Breast epithelium (tissue), 4 donors: ENCODE measurements at regions not wholly inside any gene's neighbourhood (a gene's known extent, or its start where the extent isn't known, plus 50 kb on each side); places are given as distances from the start of the nearest gene placed in this dataset.

ENCODE experiments used
- DNase-seq, 2 donors: peaks; one replicate each; pipeline ENCODE4 v3.0.0-alpha.2; 2019; ENCODE audit warnings: low spot score in 2 of 2
- H3K27ac ChIP-seq, 2 donors: fragments of 200-600 bp; sonication (generic) in 1 of 2; one replicate each; pipeline ENCODE4 v1.5.1; 2016 to 2019; ENCODE audit warnings: mild to moderate bottlenecking in 1 of 2
- H3K27me3 ChIP-seq, 2 donors: fragments of 200-600 bp; sonication (generic) in 1 of 2; one replicate each; pipeline versions ENCODE4 v1.5.1 to v1.6.0; 2017 to 2019; ENCODE audit warnings: control low read depth in 1 of 2, mild to moderate bottlenecking in 1 of 2
- H3K36me3 ChIP-seq: fragments of 200-600 bp; one replicate; pipeline ENCODE4 v1.5.1; 2019
- H3K4me1 ChIP-seq, 2 donors: fragments of 200-600 bp; sonication (generic); one replicate each; pipeline ENCODE4 v1.5.1; 2016 to 2019; ENCODE audit warnings: control low read depth in 1 of 2
- H3K4me3 ChIP-seq, 3 donors: fragments of 200-600 bp; sonication (generic); 1 replicate in 2 of 3; 2 replicates in 1 of 3; pipeline ENCODE4 v1.5.1; 2016 to 2019; ENCODE audit warnings: mild to moderate bottlenecking in 3 of 3, moderate library complexity in 2 of 3
- H3K9me3 ChIP-seq, 2 donors: fragments of 200-600 bp; sonication (generic) in 1 of 2; one replicate each; pipeline ENCODE4 v1.5.1; 2016 to 2019; ENCODE audit warnings: control low read depth in 1 of 2
- CTCF ChIP-seq, 3 donors: fragments of 450-650 bp; IDR thresholded peaks; one replicate each; pipeline ENCODE4 v1.5.1; 2016 to 2017; ENCODE audit warnings: antibody characterized with exemption in 3 of 3, mild to moderate bottlenecking in 3 of 3, moderate library complexity in 3 of 3
- POLR2A ChIP-seq: fragments of 450-650 bp; IDR thresholded peaks from one replicate; pipeline ENCODE4 v1.6.1; 2016; ENCODE audit warnings: antibody characterized with exemption, mild to moderate bottlenecking, moderate library complexity
- POLR2AphosphoS5 ChIP-seq, 3 donors: sonication (generic); formaldehyde crosslinking; IDR thresholded peaks; one replicate each; pipeline ENCODE4 v1.6.1; 2017; ENCODE audit warnings: antibody characterized with exemption in 3 of 3
- intact Hi-C: fragments of 100-400 bp; cut with DNase I; formaldehyde crosslinking; loops from one replicate; pipeline ENCODE4 v1.15.1; 2023; ENCODE audit warnings: low total_unique reads

- H3K27ac ChIP-seq, result no peak overlapping the region
- TF ChIP-seq POLR2AphosphoS5 (IDR thresholded peaks at IDR 0.05), result no peak
- no peak for TF ChIP-seq CTCF (IDR thresholded peaks at IDR 0.05)
- TF ChIP-seq POLR2A, result no peak
- intact Hi-C loops, result no loop called here
- no peaks in the 10 kb centered on the region for H3K36me3 ChIP-seq
- no peaks in the 10 kb centered on the region for H3K4me1 ChIP-seq
- H3K27me3 ChIP-seq, result no peaks in the 10 kb centered on the region
- H3K4me3 ChIP-seq, result no peak overlapping the region
- DNase-seq, result no peak
- H3K9me3 ChIP-seq, result no peaks in the 10 kb centered on the region
These were observed 131.1 kb upstream of the FAM98A start for GRCh38 chr2:33730193-33730592.

GRCh38 chr2:33729353-33729752 is 130.3 kb upstream of the FAM98A start:
- Histone ChIP-seq H3K4me3 (no peak overlapping the region), H3K27me3 (no peaks in the 10 kb centered on the region), H3K27ac (no peak overlapping the region), H3K4me1 (no peaks in the 10 kb centered on the region), H3K9me3 (no peaks in the 10 kb centered on the region), H3K36me3 (no peaks in the 10 kb centered on the region)
- TF ChIP-seq POLR2A, result no peak
- TF ChIP-seq POLR2AphosphoS5 (IDR thresholded peaks at IDR 0.05), result no peak
- no peak for TF ChIP-seq CTCF (IDR thresholded peaks at IDR 0.05)
- intact Hi-C loops, result no loop called here
- no peak for DNase-seq

GRCh38 chr2:33728106-33728505 is 129.0 kb upstream of the FAM98A start:
- Histone ChIP-seq H3K27ac (no peak overlapping the region), H3K9me3 (no peaks in the 10 kb centered on the region), H3K4me1 (no peaks in the 10 kb centered on the region), H3K36me3 (no peaks in the 10 kb centered on the region), H3K27me3 (no peaks in the 10 kb centered on the region), H3K4me3 (no peak overlapping the region)
- TF ChIP-seq CTCF (IDR thresholded peaks at IDR 0.05), result no peak
- TF ChIP-seq POLR2AphosphoS5 (IDR thresholded peaks at IDR 0.05), result no peak
- no peak for TF ChIP-seq POLR2A
- DNase-seq, result no peak
- intact Hi-C loops, result no loop called here

GRCh38 chr2:33727361-33728032 is 128.4 kb upstream of the FAM98A start:
- Histone ChIP-seq H3K4me1 (no peaks in the 10 kb centered on the region), H3K27ac (no peak overlapping the region), H3K27me3 (no peaks in the 10 kb centered on the region), H3K9me3 (no peaks in the 10 kb centered on the region), H3K36me3 (no peaks in the 10 kb centered on the region), H3K4me3 (no peak overlapping the region)
- no peak for DNase-seq
- intact Hi-C loops, result no loop called here
- TF ChIP-seq POLR2AphosphoS5 (IDR thresholded peaks at IDR 0.05) (no peak), CTCF (IDR thresholded peaks at IDR 0.05) (no peak), POLR2A (no peak)

GRCh38 chr2:33726415-33726814 is 127.3 kb upstream of the FAM98A start:
- DNase-seq, result no peak
- Histone ChIP-seq H3K27ac (no peak overlapping the region), H3K4me3 (no peak overlapping the region), H3K4me1 (no peaks in the 10 kb centered on the region), H3K27me3 (no peaks in the 10 kb centered on the region), H3K36me3 (no peaks in the 10 kb centered on the region), H3K9me3 (no peaks in the 10 kb centered on the region)
- intact Hi-C loops, result no loop called here
- no peak for TF ChIP-seq POLR2A
- TF ChIP-seq POLR2AphosphoS5 (IDR thresholded peaks at IDR 0.05), result no peak
- no peak for TF ChIP-seq CTCF (IDR thresholded peaks at IDR 0.05)
